Dermis blood vessel endothelial cell (primary cell): ENCODE measurements at regions not wholly inside any gene's neighbourhood (a gene's known extent, or its start where the extent isn't known, plus 50 kb on each side); places are given as distances from the start of the nearest gene placed in this dataset.
"Not testable (repeated sequence)": the region's sequence is repeated elsewhere in the genome, so short reads cannot be mapped to it uniquely, and the experiment has no call there.

ENCODE experiments used
- DNase-seq: peaks from one replicate; pipeline ENCODE4 v3.0.0; 2010

DNA sequence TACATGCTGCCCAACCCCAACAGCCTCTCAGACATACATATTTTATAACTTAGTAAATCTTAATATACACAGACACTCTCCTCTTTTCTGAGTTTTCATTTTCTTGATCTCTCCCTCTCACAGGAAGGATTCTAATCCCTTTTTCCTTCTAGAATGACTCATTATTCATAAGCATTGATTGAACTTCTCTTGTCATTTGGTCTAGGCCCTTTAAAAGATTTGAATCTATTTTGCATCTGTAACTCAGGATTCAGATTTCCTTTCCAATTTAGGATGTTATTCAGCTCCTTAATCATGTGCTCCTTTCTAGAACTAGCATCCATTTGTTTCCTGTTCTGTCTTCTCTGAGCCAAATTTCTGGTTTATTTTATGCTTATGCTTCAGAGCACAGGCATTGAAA is 624.5 kb upstream of the SGO1 start:
- no peak for DNase-seq

- no peak for DNase-seq
Observed at GRCh38 chr3:20809356-20809755, 623.4 kb upstream of the SGO1 start.

DNA sequence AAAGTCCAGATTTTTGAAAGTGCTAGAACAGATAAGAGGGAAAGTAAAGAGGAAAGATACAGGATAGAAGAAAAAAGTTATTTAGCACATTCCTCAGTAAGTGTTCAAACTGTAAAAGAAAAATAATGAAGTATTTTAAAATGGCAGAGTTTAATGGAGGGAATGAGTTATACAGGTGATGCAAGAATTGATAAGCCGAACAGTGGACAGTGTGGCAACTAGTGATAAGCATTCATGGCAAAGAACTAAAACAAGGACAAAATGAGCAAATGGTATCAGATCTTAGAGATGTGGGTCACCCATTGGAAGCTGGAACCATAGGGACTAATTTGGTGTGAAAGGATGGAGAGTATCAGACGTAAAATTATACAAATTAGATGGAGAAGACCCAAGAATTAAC is 622.9 kb upstream of the SGO1 start:
- DNase-seq, result no peak

DNA sequence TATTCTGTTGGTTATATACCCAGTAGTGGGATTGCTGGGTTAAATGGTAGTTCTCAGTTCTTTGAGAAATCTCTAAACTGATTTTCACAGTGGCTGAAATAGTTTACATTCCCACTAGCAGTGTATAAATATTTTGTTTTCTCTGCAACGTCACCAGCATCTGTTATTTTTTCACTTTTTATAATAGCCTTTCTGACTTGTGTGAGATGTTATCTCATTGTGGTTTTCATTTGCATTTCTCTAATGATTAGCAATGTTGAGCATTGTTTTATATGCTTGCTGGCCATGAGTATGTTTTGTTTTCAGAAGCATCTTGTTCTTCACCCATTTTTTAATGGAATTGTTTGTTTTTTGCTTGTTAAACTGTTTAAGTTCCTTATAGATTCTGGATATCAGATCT is 612.7 kb upstream of the SGO1 start:
- no peak for DNase-seq

DNA sequence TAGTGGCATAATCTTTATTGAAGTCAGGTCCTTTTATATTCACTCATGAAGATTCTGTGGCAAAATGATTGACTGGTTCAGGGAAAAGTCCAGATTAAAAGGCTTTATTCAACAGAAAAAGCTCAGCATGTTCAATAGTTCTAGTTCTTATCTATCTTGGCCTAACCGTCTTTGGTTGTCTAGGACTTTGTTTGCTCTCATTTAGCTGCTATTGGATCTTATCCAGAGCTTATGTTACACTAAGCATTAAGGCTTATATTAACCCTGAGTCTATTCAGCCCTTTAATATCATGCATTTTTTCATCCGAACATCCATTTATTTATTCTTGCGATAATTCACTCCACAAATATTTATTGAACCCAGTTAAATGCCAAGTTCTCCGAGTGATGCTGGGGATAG is 601.0 kb upstream of the SGO1 start:
- DNase-seq, result no peak

- DNase-seq, result no peak
Observed at GRCh38 chr3:20776692-20777091, 590.7 kb upstream of the SGO1 start.

GRCh38 chr3:20776286-20776685 is 590.3 kb upstream of the SGO1 start:
- DNase-seq, result no peak

DNA sequence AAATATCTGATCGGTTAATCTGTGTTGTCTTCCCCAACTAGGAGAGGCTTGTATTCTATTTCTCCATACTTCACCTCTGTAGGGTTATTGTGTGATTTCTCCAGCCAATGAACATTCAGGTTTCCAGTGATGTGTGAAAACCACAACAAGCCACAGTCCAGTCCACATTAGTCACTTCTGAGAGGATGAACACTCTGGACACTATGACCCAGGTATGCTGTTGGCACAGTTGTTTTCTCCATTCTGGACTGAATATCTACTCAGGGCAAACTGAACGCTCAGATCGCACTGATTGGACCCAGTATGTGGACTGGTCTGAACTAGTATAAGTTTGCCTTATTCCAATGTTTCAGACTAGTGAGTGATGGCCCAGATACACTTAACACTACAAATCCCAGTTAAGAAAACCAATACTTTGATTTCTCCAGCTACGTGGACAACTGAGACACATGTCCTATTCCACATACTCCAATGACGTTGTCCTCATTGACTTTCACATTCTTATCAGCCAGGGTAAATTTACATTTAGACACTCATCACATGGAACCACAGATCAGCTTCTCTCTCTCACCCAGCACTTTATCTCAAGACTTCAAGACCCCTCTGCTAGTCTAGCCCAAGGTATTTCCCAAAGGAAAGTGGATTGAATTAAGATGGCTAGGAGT is 587.4 kb upstream of the SGO1 start:
- DNase-seq, result no peak

GRCh38 chr3:20772869-20773268 is 586.9 kb upstream of the SGO1 start:
- DNase-seq, result no peak

GRCh38 chr3:20769430-20769829 is 583.4 kb upstream of the SGO1 start:
- DNase-seq, result no peak

GRCh38 chr3:20760981-20761380 is 575.0 kb upstream of the SGO1 start:
- no peak for DNase-seq

- no peak for DNase-seq
Observed at GRCh38 chr3:20752416-20752815, 566.4 kb upstream of the SGO1 start.

DNA sequence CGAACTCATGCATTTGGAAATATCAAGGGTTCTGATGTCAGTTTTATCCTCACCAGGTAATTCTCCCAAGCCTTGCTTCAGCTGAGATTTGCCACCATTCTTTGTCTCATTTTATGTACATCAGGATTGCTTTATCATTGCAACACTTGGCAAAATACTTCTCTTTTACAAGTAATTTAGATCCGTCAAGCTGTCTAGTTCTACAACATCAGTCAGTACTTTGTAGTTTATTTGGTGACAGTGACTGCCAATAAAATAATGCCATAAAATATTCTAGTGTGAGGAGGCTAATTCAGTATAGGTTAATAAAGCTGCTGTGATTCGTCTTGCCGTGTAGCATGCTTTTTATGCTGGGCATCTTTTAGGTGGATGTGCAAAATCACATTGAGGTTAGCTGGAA is 565.3 kb upstream of the SGO1 start:
- no peak for DNase-seq

DNA sequence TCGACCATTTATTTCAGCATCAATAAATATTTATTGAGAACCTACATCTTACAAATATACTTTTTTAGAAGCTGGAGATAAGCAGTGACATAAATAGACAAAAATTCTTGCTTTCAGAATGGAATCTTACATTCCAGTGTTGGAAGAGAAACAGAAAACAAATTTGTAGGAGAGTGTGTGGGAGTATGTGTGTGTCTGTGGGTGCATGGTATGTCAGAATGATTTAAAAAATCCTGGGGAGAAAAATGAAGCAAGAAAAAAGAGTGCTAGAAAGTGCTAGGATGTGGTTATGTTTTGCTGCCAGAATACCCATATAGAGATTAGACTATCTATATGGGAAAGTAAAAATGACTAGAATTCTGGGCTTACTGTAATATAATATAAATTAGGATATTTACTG is 561.7 kb upstream of the SGO1 start:
- no peak for DNase-seq

DNA sequence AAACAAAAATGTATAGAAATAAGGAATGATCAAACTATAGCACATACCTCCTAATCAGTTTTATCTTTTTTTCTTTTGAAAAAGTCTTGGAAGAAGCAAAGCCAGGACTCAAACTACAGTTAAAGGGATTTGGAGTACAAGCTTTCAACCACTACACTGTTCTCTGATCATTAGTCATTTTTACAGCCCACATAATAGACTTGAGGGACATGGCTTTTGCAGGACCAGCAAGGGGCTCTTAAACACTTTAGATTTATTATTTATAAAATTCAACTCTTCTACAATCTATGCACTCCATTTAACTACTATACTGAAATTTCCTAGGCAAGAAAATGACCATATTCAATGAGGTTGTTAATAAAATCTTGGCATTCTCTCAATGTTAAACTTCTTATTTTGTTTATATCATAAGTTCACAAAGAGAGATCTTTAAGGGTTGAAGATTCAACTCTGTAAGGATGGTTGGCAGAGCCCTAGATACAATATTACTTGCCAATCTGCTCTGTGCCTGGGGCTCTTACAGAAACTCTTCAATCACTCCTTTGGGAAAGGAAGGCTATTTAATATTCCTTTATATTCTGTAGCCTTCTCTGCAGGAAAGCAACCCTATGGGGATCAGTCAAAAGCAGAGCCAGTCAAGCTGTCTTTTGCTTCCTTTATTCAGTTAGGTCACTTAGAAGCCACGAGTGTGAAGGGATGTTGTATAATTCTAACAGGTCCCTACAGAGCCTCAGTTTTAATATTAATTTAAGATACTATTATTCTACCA is 557.7 kb upstream of the SGO1 start:
- no peak for DNase-seq

GRCh38 chr3:20742903-20743552 is 557.0 kb upstream of the SGO1 start:
- no peak for DNase-seq

GRCh38 chr3:20741381-20741780 is 555.4 kb upstream of the SGO1 start:
- DNase-seq, result no peak

GRCh38 chr3:20739814-20740213 is 553.8 kb upstream of the SGO1 start:
- no peak for DNase-seq

GRCh38 chr3:20736287-20736852 is 550.4 kb upstream of the SGO1 start:
- DNase-seq, result no peak

DNA sequence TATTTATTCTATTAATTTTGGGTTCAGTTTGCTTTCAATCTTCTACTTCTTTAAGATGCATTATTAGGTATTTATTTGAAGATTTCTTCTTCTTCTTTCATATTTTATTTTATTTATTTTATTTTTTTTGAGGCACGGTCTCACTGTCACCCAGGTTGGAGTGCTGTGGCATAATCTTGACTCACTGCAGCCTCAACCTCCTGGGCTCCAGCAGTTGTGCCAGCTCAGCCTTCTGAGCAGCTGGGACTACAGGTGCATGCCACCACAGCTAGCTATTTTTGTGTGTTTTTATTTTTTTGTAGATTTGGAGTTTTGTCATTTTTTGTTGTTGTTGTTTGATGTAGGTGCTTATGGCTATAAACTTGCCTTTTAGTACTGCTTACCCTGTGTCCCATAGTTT is 543.2 kb upstream of the SGO1 start:
- DNase-seq, result no peak

- no peak for DNase-seq
Observed at GRCh38 chr3:20726786-20727185, 540.8 kb upstream of the SGO1 start.

GRCh38 chr3:20724241-20724640 is 538.2 kb upstream of the SGO1 start:
- DNase-seq, result no peak

GRCh38 chr3:20716425-20716824 is 530.4 kb upstream of the SGO1 start:
- DNase-seq, result not testable (repeated sequence)

GRCh38 chr3:20701641-20702040 is 515.6 kb upstream of the SGO1 start:
- DNase-seq, result no peak
